Occipital lobe (tissue), 1 donor: ENCODE measurements at regions not wholly inside any gene's neighbourhood (a gene's known extent, or its start where the extent isn't known, plus 50 kb on each side); places are given as distances from the start of the nearest gene placed in this dataset.
"Not testable (repeated sequence)": the region's sequence is repeated elsewhere in the genome, so short reads cannot be mapped to it uniquely, and the experiment has no call there.

Experiments used
- DNase-seq: peaks from one replicate; lab custom pipeline; 2025; lab: John Stamatoyannopoulos, UW

DNA sequence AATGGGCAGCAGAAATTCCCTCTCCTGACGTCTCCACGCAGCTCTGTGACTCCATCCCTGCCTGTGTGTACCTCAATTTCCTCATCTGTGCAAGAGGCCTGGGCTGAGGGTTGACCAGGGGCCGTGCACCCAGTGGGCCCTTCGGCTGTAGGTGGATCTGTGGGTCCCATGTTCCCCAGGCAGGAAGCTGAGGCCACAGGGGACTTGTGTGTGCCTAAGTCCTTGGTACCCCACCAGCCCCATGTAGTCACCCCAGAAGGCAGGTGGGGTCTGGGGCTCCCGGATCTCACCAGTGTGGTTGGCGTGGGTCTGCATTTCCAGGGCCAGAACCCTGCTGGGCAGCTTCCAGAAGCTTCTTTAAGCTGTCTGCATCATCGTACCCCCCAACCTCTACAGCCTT lies 177.4 kb upstream of the GSE1 start:
- DNase-seq: no peak

DNA sequence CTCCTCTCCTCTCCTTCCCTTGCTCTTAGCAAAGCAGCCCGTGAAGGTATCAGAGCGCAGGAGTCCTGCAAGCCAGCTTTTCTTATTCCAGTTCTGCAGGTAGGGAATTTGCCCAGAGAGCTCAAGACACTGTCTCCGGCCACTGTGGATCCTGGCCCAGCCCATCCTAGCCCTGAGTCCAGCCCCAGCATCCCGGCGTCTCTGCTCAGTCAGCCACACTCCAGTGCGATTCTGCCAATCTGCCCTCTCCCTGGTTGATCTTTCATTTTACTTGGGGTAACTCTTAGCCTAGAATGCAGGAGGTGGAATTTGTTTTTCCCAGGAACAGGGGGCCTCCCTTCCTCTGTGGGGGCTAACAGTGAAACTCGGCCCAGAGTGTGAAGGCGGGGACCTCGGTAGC lies 176.9 kb upstream of the GSE1 start:
- DNase-seq: no peak

DNA sequence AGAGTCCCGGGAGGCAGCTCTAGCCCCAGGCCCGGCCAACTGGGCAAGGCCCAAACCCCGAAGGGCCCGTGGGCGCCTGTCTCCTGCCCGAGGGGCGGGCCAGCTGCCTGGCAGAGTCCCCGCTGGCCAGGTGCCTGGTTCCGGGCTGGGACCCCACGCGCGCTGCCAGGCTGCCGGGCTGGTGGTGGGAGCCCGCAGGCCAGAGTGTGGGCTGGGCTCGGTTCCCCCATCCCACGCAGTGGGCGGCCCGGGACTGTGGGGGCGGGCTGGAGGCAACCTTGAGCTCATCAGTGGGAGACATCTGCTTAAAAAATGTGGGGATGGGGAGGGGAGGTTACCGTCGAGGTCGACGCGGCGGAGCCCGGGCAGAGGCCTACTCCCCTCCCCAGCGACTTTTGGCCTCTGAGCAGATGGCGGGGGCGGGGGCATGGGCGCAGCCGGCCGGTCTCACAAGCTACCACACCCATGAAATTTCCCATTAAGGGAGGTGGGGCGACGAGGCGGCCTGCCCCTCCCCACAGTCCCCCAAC lies 176.4 kb upstream of the GSE1 start:
- DNase-seq: no peak

DNA sequence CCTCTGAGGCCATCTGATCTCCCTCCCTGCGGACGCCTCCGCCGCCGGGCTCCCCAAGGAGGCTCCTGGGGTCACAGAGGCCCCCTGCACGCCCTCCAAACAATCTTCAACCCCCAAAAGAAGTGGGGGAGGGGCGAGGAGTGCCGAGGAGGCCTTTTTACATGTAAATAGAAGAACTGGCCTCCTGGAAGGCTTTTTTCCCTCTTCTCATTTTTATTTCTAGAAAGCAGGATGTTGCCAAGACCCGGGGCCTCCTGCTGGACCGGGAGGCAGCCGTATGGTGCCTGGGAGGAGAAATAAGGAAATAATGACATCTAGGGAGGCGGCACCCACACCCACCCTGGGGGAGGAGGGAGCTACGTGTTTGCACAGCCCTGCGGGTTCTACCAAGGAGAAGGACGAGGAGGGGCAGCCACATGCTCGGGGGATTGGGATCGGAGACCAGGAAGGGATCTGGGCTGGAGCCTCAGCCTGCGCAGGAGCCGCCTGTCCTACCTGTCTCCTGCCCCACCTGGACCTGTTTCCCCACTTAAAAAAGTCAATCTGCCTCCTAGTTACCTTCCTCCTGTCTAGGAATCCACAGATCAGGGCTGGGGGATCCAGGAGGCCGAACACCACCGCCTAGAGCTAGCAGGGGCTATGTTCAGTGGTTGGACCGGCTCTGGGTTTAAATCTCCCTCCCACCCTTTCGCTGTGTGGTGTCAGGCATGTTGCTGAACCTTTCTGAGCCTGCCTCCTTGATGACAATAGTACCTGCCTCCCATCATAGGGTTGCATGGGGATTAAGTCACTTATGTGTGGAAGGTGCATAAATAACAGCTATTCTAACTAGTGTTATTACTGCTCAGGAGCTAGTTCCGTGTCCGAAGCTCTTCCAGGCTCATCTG lies 175.7 kb upstream of the GSE1 start:
- DNase-seq: peak; percentile 28

DNA sequence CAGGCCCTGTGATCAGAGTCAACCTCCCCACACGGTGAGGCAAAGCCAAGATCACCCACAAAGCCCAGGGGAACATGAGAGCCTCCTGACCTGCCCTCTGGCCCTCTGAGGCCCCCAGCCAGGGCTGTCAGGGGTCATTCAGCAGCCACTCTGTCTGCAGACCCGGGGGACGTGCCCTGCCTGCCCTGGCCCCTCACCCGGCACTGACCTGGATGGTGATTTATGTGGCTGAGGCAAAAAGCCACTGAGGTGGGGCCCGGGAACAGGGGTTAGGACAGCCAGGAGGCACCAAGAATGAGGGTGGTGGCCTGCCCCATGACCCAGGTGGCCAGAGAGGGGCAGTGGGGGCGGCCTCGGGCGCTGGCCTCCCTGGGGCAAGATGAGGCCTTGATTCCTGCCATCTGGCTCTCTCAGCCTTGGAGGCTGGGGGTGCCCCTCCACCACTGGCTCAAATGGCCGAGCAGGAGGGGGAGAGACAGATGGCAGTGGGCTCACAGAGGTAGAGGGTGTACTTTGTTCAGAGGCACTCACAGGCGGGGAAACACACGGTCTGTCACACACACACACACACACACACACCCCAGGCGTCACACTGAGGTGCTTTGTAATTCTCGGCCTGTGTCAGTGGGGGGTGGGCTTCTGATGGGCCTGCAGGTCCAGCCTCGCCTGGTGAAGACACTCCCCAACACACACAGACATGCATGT lies 174.0 kb upstream of the GSE1 start:
- no peak for DNase-seq

DNA sequence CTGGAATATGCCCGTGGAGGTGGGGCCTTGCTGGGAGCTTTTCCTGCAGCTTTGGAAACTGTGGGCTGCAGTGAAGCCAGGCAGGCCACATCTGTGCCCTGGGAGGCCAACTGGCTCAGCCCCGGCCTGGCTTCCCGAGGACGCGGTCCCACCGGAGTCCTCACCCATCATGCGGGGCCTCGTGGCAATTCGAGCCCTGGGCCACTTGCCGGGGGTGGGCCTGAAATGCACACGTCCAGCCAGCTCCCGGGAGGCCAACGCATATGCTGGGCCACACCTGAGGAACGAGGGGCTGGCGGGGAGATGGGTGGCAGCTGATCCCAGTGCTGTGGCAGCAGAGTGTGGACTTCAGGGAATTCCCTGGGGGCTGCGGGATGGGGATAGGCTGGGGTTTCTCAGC lies 172.4 kb upstream of the GSE1 start:
- no peak for DNase-seq

DNA sequence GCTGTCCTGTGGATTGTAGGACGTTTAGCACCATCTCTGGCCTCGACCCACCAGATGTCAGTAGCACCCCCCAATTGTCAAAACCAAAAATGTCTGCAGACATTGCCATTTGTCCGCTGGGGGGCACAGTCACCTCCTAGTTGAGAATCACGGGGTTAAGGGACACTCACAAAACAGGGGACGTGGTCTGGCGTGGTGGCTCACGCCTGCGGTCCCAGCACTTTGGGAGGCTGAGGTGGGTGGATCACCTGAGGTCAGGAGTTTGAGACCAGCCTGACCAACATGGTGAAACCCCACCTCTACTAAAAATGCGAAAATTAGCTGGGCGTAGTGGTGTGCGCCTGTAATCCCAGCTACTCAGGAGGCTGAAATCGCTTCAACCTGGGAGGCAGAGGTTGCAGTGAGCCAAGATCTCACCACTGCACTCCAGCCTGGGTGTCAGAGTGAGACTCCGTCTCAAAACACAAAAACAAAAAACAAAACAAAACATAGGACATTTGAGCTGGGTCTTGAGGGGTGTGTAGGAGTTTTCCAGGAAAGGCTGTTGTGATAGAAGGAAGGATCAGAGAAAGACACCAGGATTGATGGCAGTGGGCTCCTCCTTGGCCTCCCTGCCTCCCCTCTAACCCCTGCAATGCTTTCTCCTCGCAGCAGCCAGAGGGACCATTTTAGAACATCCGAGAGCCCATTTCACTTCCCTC lies 171.8 kb upstream of the GSE1 start:
- DNase-seq: no peak

DNA sequence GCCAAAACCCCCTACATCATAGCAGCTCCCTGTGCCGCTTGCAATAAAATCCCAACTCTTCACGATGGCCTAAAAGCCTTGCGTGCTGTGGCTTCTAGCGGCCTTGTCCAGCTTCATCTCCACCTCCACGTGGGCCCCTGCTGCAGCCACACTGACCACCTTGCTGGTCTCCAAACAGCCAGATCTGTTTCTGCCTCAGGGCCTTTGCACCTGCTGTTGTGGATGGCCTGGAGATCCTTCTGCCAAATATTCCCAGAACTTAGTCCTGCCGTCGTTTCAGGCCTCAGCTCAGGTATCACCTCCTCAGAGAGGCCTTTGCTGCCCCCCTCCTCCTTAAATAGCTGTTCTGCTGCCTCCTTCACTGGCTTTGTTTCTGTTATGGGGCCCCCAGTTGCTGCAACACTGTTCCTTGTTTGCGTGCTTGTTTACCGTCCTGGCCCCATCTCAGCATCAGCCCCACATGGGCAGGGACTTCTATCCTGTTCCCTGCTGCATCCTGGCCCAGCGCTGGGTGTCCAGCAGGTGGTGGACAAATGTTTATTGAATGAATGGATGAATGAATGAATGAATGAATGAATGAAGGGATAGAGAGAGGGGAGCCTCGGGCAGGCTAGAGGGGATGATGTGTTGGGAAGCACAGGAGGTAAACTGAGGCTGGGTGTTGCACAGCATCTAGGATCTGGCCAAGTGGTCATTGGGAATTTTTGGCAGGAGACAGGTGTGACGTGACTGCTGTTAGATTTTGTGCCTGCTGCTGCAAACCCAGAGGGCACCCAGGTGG lies 171.0 kb upstream of the GSE1 start:
- no peak for DNase-seq

DNA sequence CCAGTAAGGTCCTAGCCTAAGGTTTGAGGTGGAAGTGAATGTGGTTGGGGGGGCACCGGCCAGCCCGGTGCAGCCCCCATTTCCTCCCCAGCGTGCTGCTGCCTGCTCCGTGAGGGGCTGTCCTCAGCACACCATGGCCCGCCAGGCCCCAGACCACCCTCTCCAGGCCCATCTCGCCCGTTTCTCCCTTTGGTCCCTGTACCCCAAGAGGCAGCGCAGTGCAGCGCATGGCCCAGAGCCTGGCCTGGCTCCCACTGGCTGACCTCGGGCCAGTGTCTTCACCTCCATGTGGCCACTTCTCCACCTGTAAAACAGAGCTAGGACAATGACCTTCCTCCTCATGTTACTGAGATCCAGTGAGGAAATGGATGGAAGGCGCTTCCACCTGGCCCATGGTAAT lies 170.0 kb upstream of the GSE1 start:
- DNase-seq: no peak

DNA sequence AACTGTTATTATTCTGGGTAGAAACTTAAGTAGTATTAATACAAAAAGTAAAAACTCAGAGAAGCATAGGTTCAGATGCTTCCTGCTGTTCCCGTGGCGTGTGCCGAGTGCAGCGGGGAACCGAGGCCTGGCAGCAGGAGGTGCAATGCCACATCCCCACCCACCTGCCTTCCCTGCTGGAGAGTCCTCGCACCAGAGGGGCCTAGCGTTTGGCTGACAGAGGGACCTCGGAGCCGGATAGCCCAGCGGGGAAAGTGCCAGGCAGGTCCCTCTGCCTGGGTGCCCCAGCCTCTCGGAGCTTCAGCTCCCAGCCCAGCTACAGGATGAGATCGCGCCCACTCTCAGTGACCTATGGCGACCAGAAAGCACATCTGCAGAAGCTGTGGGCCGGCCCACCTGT lies 169.6 kb upstream of the GSE1 start:
- no peak for DNase-seq

DNA sequence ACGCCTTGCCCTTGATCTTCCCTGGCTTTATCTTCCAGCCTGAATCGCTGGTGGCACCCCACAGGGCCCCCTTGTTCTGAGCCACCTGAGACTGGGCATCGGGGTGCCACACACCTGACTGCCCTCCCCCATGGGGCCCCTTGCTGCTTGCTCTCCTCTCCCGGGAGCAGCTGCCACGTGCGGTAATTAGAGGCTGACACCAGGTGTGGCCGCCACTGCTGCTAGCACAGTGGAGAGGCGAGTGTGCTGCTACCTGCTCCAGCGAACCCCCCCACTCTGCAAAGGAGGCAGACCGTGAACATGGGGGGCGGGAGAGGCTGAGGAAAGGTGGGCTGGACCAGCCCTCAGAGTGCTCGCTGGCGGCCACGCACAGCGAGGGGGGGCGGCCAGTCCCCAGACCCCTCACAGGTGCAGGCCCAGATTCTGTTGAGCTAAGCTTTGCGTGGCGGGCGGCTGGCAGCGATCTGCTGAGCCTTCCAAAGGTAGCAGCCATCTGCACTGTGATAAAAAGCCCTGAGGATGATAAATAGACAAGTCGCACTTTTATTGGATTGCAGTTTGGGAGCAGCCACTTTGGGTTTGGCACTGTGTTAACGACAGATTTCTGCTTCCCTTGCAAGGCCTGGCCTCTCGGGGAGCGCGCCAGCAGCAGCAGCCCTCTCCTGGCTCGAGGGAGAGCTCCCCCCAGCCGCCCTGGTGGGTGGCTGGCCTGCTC lies 167.9 kb upstream of the GSE1 start:
- peak; percentile 46 for DNase-seq

DNA sequence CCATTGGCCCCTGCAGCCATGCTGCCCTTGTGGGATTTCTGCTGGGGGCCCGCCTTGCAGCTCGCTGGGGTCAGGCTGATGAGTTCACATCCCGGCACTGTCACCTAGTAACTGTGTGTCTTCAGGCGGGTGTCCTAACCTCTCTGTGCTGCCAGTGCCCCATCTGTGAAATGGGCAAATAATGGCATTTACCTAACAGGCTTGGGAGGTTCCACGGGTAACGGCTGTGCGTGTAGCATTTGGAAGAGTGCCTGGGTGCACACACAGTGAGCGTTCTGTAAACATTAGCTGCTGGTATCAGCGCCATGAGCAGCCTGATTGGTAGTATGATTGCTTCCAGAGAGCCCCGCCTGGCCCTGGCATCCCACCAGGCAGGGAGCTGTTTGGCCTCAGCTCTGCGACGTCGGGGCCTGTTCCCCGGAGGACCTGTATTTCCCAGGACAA lies 167.3 kb upstream of the GSE1 start:
- no peak for DNase-seq

DNA sequence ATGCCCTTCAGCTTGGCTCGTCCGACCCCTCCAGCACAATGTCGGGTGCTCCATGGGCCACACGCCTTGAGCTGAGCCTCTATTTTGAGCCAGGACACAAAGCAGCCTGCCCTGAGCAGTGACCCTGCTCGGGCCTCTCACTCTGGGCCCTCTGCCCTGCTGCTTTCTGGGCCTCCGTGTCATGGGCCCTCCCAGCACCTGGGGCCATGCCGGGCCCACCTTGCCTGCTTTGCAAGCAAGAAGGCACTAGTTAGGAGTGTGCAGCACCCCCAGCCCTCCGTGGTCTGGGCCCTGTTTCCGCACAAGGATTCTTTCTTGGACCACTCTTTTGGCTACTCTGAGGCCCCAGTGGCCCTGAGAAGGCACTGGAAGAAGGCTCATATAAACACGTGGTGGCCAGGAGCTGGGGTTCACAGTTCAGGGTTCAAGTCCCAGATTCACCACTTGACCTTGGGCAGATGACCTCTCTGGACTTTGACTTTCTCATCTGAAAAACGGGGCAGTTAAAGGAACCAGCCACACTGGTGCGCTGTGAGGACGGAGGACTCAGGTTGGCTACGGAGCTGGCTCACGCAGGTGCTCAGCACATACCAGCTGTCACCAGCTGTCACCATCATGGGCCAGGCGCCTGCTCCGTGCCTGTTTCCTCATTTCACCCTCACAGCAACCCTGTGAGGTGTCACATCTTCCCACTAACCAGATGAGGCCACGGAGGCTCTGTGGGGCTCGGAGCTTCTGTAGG lies 166.0 kb upstream of the GSE1 start:
- no peak for DNase-seq

DNA sequence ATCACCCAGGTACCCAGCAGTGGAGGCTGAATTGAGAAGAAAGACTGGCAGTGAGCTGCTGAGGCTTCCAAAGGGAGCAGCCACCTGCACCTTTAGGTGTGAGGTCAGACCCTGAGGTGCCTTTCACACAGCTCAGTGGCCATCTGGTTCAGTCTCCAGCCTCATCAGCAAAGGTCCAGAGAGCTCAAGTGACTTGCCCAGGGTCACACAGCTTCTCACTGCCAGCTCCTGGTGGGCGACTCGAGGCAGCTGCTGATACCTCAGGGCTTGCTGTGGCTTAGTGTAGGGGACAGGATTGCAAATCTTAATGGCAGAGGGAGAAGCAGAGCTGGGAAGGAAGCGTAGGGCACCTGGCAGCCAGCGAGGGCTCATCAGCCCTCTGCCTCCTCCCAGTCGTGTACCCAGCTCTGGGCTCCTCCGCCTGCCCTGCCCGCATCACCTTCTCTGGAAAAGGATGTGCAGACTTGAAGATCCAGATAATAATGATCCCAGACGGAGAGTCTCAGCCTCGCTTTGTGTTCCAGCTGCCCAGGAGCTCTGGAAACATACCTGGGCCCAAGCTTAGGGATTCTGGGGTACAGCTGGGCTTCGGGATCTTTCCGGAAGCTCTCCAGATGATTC lies 165.3 kb upstream of the GSE1 start:
- DNase-seq: no peak

DNA sequence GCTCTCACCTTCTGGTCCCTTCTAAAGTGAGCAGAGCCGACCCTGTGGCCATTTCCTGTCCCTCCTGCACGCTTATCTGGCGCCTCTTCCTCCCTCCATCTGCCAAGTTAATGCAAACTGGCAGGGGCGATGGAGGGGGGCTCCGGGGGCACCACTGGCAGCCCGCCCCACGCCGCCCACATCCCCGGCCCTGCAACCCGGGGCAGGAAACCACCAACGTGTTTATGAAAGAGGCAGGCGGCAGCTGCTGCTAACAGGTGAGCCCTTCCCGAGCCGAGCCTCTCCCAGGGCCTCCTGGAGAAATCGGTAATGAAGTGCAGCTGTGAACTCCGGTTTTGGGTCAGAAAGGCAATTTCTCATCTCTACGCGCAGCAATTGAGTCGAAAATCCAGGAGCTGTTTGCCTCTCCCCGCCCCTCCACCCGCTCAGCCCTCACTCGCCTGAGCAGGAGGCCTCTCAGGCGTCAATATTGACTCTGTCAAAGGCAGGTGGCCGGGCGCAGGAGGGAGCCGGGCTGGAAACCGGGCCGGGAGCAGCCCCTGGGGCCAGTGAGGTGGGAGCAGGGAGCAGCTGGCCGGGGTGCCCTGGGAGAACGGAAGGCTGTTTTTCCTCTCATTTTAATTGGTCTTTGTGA lies 164.4 kb upstream of the GSE1 start:
- DNase-seq: no peak

DNA sequence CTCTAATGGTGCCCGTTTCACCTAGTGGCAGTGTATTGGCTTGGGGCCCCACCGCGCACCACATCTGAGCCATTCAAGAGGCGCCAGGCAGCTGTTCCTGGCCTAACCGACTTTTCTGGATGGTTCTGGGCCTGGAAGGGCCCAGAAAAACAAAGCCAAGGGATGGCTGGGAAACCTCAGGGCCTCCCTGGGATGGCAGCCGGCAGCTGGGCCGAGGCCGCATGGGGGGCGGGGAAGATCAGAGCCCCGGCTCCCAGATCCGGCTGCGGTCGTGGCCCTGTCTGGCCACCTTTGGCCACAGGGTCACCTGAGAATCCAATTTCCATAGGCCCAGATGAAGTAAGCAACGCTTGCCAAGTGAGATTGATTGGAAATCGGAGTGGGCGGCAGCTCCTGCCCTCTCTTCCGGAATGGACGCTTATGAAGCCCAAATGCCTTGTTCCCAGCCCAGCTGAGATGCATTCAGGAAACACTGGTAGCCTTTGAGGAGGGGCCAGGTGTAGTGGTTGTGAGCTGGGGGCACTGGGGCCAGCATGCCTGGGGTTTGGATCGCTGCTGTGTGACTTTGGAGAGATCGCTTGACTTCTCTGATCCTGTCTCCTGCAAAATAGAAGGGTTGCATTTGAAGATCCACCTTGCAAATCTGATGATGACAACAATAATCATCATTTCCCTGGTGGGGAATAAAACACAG lies 163.8 kb upstream of the GSE1 start:
- no peak for DNase-seq

DNA sequence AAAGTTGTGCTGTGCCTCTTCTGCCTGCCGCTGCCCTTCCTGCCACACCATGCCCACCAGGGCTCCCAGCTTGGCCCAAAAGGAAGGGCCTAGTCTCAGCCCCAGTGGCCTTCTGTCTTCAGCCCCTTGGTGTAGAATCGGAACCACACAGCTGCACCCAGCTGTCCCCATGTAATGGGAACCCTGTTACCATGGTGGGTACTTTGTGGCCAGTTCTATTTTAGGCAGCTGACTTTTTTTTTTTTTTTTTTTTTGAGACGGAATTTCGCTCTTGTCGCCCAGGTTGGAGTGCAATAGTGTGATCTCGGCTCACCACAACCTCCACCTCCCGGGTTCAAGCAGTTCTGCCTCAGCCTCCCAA lies 163.3 kb upstream of the GSE1 start:
- DNase-seq: no peak

DNA sequence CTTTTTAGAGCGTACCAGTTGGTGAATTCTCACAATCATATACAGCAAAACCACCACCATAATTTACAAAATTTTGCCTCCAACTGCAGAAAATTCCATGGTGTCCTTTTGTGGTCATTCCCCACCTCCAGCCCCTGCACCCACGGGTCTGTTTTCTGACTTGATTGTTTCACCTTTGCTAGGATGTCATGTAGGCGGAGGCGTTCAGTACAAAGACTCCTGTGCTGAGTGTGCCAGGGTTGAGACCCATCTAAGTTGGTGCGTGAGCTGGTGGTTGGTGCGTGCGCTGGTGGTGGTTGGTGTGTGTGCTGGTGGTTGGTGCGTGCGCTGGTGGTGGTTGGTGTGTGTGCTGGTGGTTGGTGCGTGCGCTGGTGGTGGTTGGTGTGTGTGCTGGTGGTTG lies 162.0 kb upstream of the GSE1 start:
- DNase-seq: not testable (repeated sequence)
